Activated CD8-positive, alpha-beta memory T cell treated with anti-CD3 and anti-CD28 coated beads, Interleukin-2, amount 50 U/mL, for 24 hours (primary cell): ENCODE measurements at regions not wholly inside any gene's neighbourhood (a gene's known extent, or its start where the extent isn't known, plus 50 kb on each side); places are given as distances from the start of the nearest gene placed in this dataset.

Source experiments
- DNase-seq: peaks from one replicate; pipeline ENCODE4 v3.0.0-alpha.2; 2020; ENCODE audit errors: extremely low read depth

- DNase-seq, result no peak
These were observed 427.2 kb downstream of the QKI start for GRCh38 chr6:163841733-163842132.

DNA sequence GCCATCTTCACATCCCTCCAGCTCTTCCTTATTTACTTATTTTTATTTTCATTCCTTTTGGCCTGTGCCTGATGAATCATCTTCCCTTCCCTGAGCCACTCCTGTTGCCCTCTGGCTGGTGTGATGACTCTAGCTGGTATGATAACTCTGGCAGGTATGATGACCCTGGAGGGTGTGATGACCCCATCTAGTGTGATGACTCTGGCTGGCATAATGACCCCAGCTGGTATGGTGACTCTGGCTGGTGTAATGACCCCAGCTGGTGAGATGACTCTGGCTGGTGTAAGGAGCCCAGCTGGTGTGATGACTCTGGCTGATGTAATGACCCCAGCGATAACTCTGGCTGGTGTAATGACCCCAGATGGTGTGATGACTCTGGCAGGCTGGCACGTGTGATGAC is 426.8 kb downstream of the QKI start:
- no peak for DNase-seq

DNA sequence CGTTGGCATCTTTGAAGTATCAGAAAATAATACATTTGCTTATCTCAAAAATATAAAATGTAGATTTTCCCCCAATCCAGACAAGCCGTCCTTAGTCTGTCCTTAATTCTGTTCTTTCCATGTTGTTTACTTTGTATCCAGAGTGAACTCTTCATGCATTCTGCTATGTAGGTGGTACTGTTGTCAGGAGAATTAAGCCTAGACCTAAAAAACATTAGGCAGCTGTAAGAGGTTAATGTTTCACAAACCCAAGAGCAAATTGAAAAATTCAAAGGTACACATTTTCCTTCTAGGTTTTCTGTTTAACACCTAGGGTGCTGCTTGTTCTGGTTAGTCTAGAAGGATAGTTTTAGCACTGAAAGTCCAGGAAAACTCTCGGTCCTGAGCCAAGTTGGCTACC is 426.4 kb downstream of the QKI start:
- DNase-seq, result no peak

DNA sequence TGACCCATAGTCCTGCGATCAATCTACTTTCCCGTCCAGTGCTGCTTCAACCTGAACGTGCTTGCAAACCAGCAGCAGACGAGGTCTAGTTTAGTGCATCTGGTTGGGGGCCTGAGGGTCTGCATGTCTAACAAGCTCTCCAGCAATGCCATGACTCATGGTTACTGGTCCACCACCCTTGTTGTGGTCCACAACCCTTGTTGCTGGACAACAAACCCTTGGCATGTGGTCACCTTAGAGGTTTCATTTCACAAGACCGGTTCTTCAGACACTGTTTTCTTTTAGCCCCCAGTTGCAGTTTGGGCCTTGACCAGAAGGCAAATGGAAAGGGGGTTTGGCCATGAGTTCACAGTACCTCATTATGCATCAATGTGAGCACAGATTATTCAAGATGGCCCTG is 424.8 kb downstream of the QKI start:
- DNase-seq, result no peak

DNA sequence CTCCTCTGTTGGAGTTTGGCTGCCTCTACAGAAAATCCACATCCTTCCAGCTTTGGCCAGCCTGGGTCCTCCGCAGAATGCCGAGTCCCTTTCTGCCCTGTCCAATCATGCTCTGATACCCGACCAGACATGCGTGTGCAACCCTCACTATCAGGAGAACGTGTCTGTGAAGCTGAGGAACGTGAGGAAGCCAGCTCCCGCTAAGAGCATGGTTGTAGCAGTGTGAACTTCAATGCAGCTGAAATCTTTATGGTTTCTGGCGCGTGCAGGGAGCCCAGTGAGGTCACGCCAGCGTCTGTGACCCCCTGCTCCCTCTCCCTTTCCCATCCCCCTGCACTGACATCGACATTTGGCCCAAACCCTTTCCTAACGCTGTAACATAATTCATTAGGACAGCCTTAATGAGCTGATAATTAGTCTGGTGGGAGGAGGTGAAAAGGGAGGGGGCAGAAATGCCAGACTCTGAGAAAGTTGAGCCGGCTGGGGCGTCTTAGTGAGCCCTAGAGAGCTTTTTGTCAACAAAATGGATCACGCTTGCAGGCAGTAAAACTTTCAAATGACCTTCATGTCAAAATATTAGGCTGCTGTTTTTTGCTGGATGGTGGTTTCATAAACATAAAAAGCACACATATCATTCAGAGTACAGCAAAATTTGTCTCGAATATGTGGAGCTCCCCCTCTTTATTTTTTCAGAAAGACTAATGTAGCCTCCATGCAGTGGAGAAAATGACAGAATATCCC is 423.3 kb downstream of the QKI start:
- no peak for DNase-seq

GRCh38 chr6:163836876-163837690 is 422.6 kb downstream of the QKI start:
- no peak for DNase-seq

- no peak for DNase-seq
These were observed 421.1 kb downstream of the QKI start for GRCh38 chr6:163835439-163836171.

DNA sequence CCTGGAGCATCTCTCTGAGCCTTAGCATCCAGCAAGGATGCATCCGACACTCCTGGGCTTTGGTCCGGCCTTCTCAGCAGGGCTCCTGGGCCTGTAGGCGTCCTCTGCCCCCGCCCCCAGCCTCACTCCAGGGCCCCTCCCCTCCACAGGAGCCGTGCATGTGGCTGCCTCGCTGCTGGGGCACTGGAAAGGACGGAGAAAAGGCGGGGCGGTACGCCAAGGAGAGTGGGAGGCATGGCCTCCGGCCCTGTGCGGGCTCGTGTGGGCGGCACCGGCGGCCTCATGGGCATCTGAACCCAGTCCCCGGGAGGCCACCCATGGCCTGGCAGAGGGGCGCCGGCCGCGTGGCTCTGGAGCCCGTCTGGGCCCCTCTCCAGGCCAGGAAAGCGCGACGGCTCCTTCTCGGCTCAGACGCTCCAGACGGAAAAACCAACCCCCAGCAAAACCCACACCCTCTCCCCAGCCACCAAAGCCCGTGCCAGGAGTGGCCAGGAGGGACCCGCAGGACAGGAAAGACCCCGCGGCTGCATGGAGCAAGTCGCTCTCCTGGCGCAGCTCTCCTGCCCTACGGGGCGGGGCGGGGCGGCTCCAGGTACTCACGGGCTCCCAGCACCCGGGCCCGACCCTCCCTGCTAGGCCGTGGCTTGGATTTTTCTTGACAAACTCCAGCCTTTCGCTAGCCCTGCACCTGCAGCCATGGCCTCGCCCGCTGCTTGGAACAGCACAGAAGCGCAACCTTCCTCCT is 419.9 kb downstream of the QKI start:
- DNase-seq, result no peak

GRCh38 chr6:163831736-163832135 is 417.2 kb downstream of the QKI start:
- DNase-seq, result no peak

- DNase-seq, result no peak
These were observed 416.1 kb downstream of the QKI start for GRCh38 chr6:163830641-163831040.

DNA sequence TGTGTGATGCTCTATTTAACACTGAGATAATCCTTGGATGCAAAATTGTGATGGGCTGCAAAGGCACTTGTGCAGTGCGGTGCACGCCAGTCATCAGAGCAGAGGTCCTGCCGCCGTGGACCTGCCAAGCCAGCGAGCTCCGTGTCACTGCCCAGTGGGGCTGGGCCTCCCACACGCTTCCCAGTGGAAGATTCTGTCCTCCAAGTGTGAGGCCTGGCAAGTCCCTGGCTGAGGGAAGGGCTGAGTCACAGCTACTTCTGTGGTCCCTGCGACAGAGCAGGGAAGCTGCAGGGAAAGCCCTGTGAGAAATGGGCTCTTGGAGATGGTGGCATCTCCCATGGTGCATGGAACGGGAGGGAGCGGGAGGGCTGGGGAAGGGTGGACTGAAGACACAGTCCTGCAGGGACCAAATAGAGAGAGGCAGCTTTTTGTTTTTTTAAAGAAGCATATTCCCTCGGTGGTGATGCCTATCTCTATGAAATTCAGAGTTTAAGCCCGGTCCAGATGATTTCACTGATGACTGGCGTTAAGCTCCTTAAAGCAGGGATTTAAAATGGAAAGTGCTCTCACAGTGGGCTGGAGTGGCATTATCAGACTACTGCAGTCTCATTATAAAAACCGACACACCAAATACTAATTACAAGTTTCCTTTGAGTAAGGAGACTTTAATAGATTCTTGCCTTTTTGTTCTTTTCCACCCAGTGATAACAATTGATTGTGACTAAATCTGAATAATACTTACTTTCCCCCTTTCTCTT is 413.7 kb downstream of the QKI start:
- no peak for DNase-seq

- no peak for DNase-seq
These were observed 412.6 kb downstream of the QKI start for GRCh38 chr6:163827143-163827542.

DNA sequence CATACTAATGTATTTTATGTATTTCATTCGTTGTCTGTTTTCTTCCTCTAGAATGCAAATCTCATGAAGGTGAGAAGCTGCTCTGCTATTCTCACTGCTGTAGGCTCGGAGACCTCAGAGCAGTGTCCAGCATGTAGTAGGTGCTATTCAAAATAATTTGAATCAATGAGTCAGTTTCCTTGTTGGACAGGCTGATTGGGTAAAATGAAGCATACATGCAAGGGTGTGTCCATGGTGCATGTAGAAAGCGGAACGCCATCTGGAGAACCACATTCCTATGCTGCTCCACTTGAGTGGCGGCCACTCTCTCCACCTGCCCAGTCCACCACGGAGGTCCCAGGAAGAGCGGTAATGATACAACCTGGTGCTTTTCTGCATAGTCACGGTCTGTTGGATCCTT is 412.1 kb downstream of the QKI start:
- DNase-seq, result no peak

DNA sequence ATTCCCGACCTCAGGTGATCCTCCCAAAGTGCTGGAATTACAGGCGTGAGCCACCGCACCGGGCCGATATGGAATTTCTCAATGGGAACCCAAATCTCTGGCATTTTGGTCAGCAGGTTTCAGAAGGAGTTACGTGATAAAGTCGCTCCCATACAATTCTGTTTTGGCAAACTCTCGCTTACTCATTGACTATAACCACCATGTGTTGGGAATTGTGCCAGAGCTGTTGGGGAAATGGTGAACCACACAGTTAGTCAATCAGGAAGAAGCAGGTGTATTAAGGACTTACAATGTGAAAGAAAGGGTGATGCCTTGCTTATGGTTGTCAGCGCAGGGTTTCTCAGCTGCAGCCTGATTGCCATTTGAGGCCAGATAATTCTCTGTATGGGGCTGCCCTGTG is 410.5 kb downstream of the QKI start:
- DNase-seq, result no peak

- DNase-seq, result no peak
These were observed 409.1 kb downstream of the QKI start for GRCh38 chr6:163823577-163823976.

- no peak for DNase-seq
These were observed 406.4 kb downstream of the QKI start for GRCh38 chr6:163820745-163821458.

DNA sequence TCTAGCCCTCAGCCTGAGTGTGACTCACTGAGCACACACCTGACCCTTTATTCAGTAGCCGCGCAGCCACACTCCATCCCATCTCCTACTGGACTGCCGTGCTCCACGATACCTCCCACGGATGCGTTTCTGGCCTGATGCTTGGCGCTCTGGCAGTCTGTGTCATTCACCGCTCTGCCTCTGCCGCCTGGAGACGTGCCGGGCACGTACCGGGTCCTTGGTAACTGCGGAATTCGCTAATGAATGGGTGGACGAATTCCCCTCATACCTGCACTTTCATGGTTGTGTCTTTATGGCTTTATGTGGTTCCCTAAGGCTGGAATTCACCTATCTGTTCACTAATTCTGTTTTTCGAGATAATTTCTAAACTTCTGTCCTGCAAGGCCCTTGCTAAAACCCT is 405.7 kb downstream of the QKI start:
- no peak for DNase-seq

- no peak for DNase-seq
These were observed 404.2 kb downstream of the QKI start for GRCh38 chr6:163818719-163819118.

- DNase-seq, result no peak
These were observed 401.9 kb downstream of the QKI start for GRCh38 chr6:163816441-163816840.

DNA sequence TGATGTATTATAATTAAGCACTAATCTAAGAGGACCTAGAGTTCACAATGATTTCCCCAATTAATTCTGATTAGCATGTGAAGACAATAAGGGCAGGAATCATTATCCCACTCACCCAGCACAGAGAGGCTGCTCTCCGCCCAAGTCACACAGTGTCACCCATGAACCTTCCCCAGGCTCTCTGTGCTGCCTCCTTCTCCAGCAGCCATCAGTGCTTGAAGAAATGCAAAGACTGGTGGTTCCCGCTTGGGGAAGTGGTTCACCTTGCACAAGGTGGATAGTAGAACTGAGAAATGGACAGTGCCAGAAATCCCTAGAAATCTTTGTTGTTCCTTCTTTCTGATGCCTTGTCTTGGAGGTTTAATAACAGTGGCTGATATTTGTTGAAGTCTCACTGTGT is 401.3 kb downstream of the QKI start:
- no peak for DNase-seq
